ENCODE measurements at regions not wholly inside any gene's neighbourhood (a gene's known extent, or its start where the extent isn't known, plus 50 kb on each side); places are given as distances from the start of the nearest gene placed in this dataset.

GRCh38 chr1:38117444-38117887 lies 70.9 kb upstream of the POU3F1 start:
- TF ChIP-seq CTCF (IDR thresholded peaks at IDR 0.05; ENCODE audit: insufficient read depth, low read depth, low read length, missing control alignments): no peak
- H3K4me3 ChIP-seq (ENCODE audit: low read length): no peak overlapping the region
- peak; percentile 94 for DNase-seq (ENCODE audit: low read depth)

GRCh38 chr1:38115682-38116202 lies 69.1 kb upstream of the POU3F1 start:
- no peak for DNase-seq (ENCODE audit: low read depth)
- no peak overlapping the region for H3K4me3 ChIP-seq (ENCODE audit: low read length)
- TF ChIP-seq CTCF (IDR thresholded peaks at IDR 0.05; ENCODE audit: insufficient read depth, low read depth, low read length, missing control alignments): no peak

GRCh38 chr1:38115226-38115625 lies 68.6 kb upstream of the POU3F1 start:
- no peak for DNase-seq (ENCODE audit: low read depth)
- no peak overlapping the region for H3K4me3 ChIP-seq (ENCODE audit: low read length)
- no peak for TF ChIP-seq CTCF (IDR thresholded peaks at IDR 0.05; ENCODE audit: insufficient read depth, low read depth, low read length, missing control alignments)

GRCh38 chr1:38114241-38115026 lies 67.8 kb upstream of the POU3F1 start:
- H3K4me3 ChIP-seq (ENCODE audit: low read length): no peak overlapping the region
- TF ChIP-seq CTCF (IDR thresholded peaks at IDR 0.05; ENCODE audit: insufficient read depth, low read depth, low read length, missing control alignments): no peak
- DNase-seq (ENCODE audit: low read depth): peak; percentile 66

GRCh38 chr1:38113159-38113666 lies 66.6 kb upstream of the POU3F1 start:
- TF ChIP-seq CTCF (IDR thresholded peaks at IDR 0.05; ENCODE audit: insufficient read depth, low read depth, low read length, missing control alignments): no peak
- no peak overlapping the region for H3K4me3 ChIP-seq (ENCODE audit: low read length)
- no peak for DNase-seq (ENCODE audit: low read depth)

- TF ChIP-seq CTCF (IDR thresholded peaks at IDR 0.05; ENCODE audit: insufficient read depth, low read depth, low read length, missing control alignments): no peak
- H3K4me3 ChIP-seq (ENCODE audit: low read length): no peak overlapping the region
- no peak for DNase-seq (ENCODE audit: low read depth)
These were observed 65.0 kb upstream of the POU3F1 start for GRCh38 chr1:38111589-38111988.

Measured in epithelial cell of esophagus (primary cell).